GM12878 (cell line): ENCODE measurements at regions not wholly inside any gene's neighbourhood (a gene's known extent, or its start where the extent isn't known, plus 50 kb on each side); places are given as distances from the start of the nearest gene placed in this dataset.

Source experiments
- ATAC-seq: fragments of 200-7000 bp; cut with Tn5 transposase; 3 replicates; pipeline ENCODE4 v1.9.1; 2020; ENCODE audit warnings: mild to moderate bottlenecking, moderate library complexity
- BruUV-seq: library from RNA; stranded (reverse); fragments of 400-500 nt; replicated peaks from 2 replicates; lab custom pipeline; 2021; lab: Mats Ljungman, UMichigan
- CTCF ChIA-PET: fragments of 300-600 bp; sonication (Branson Sonifier 250); formaldehyde crosslinking; extraction: SDS; loops from one replicate; lab custom pipeline; 2021; ENCODE audit warnings: inconsistent platforms; lab: Yijun Ruan, JAX
- POLR2A ChIA-PET: fragments of 350-600 bp; formaldehyde crosslinking; extraction: SDS; loops from one replicate; lab custom pipeline; 2021; ENCODE audit warnings: inconsistent platforms; lab: Charles Lee
- RAD21 ChIA-PET: fragments of 300-600 bp; sonication (Branson Sonifier 250); formaldehyde crosslinking; loops from one replicate; lab custom pipeline; 2023; ENCODE audit warnings: antibody characterized with exemption; ENCODE audit not compliant: unreplicated experiment; lab: Charles Lee
- SMC1A ChIA-PET: fragments of 300-600 bp; sonication (Branson Sonifier 250); formaldehyde crosslinking; loops from one replicate; lab custom pipeline; 2023; ENCODE audit not compliant: unreplicated experiment, uncharacterized antibody; lab: Charles Lee
- DNase-seq: peaks from one replicate; pipeline ENCODE4 v3.0.0-alpha.2; 2011; ENCODE audit warnings: low read depth, low spot score
- FAIRE-seq: peaks from 3 replicates; lab custom pipeline; 2011; peaks lifted over from hg19 to GRCh38; lab: Jason Lieb, UNC
- H2AFZ ChIP-seq: 2 replicates; pipeline ENCODE4 v1.6.0; 2011; ENCODE audit warnings: low read depth, low read length, control low read depth; ENCODE audit not compliant: control insufficient read depth
- H3K27ac ChIP-seq: 2 replicates; pipeline ENCODE4 v1.5.1; 2011; ENCODE audit warnings: control low read depth; ENCODE audit not compliant: control insufficient read depth, insufficient read depth
- H3K27me3 ChIP-seq, 2 experiments: replicated peaks in 1 of 2; 2 replicates each; pipeline versions ENCODE4 v1.6.0 to v1.6.1; 2011; ENCODE audit warnings: low read length in 1 of 2; ENCODE audit not compliant: control insufficient read depth in 2 of 2, insufficient read depth in 2 of 2
- H3K36me3 ChIP-seq, 2 experiments: 2 replicates each; pipeline ENCODE4 v1.5.1; 2011; ENCODE audit warnings: low read length in 1 of 2; ENCODE audit not compliant: control insufficient read depth in 2 of 2, insufficient read depth in 2 of 2
- H3K4me1 ChIP-seq: 2 replicates; pipeline ENCODE4 v1.6.1; 2011; ENCODE audit warnings: mild to moderate bottlenecking, low read length, moderate library complexity, mixed read lengths; ENCODE audit not compliant: control insufficient read depth, insufficient read depth
- H3K4me2 ChIP-seq: 2 replicates; pipeline ENCODE4 v1.6.0; 2011; ENCODE audit warnings: control low read depth; ENCODE audit not compliant: control insufficient read depth, insufficient read depth
- H3K4me3 ChIP-seq: fragments of 200-600 bp; sonication (generic); 2 replicates; pipeline ENCODE4 v1.5.1; 2016
- H3K79me2 ChIP-seq: 2 replicates; pipeline ENCODE4 v1.6.0; 2011; ENCODE audit warnings: low read length; ENCODE audit not compliant: control insufficient read depth, insufficient read depth
- H3K9ac ChIP-seq: 2 replicates; pipeline ENCODE4 v1.8.0; 2011; ENCODE audit warnings: low read length, control low read depth, mixed read lengths; ENCODE audit not compliant: control insufficient read depth, insufficient read depth
- H3K9me3 ChIP-seq: replicated peaks from 3 replicates; pipeline ENCODE4 v1.5.1; 2011; ENCODE audit warnings: mild to moderate bottlenecking, low read length; ENCODE audit not compliant: control insufficient read depth, insufficient read depth
- H4K20me1 ChIP-seq: 2 replicates; pipeline ENCODE4 v1.6.0; 2011; ENCODE audit not compliant: control insufficient read depth, insufficient read depth
- BHLHE40 ChIP-seq, 2 experiments: fragments of 450-650 bp in 1 of 2; IDR thresholded peaks; 2 replicates each; pipeline ENCODE4 v1.6.1; 2011 to 2017; ENCODE audit warnings: low read depth in 2 of 2, borderline replicate concordance in 1 of 2, improper control_type of control experiment in 1 of 2, low read length in 1 of 2, mild to moderate bottlenecking in 1 of 2
- BRCA1 ChIP-seq: IDR thresholded peaks from 2 replicates; pipeline ENCODE4 v1.6.1; 2011; ENCODE audit warnings: low read depth, low read length, improper control_type of control experiment
- CREM ChIP-seq: IDR thresholded peaks from 2 replicates; pipeline ENCODE4 v1.6.1; 2014; ENCODE audit warnings: antibody characterized with exemption, low read depth
- CUX1 ChIP-seq: IDR thresholded peaks from 2 replicates; pipeline ENCODE4 v1.6.1; 2012; ENCODE audit warnings: improper control_type of control experiment, low read depth, low read length; ENCODE audit not compliant: insufficient replicate concordance
- FOS ChIP-seq: IDR thresholded peaks from 3 replicates; pipeline ENCODE4 v1.6.1; 2011; ENCODE audit warnings: borderline replicate concordance; ENCODE audit not compliant: insufficient read length; ENCODE audit errors: extremely low read depth
- GATAD2B ChIP-seq: fragments of 450-650 bp; conservative IDR thresholded peaks from 2 replicates; pipeline ENCODE4 v1.6.1; 2017; ENCODE audit warnings: low read depth, mild to moderate bottlenecking, moderate library complexity
- HDAC6 ChIP-seq: fragments of 200-600 bp; sonication (generic); IDR thresholded peaks from one replicate; pipeline ENCODE4 v1.8.0; 2017; ENCODE audit warnings: antibody characterized with exemption; ENCODE audit not compliant: unreplicated experiment
- JUNB ChIP-seq: IDR thresholded peaks from 2 replicates; pipeline ENCODE4 v1.6.1; 2016; ENCODE audit warnings: antibody characterized with exemption, mild to moderate bottlenecking
- JUND ChIP-seq: IDR thresholded peaks from 2 replicates; pipeline ENCODE4 v1.6.1; 2012; ENCODE audit warnings: low read depth, mild to moderate bottlenecking, low read length, improper control_type of control experiment, moderate library complexity
- NRF1 ChIP-seq: conservative IDR thresholded peaks from 2 replicates; pipeline ENCODE4 v1.6.1; 2011; ENCODE audit warnings: mild to moderate bottlenecking, low read depth, low read length, improper control_type of control experiment
- PAX5 ChIP-seq: IDR thresholded peaks from 2 replicates; pipeline ENCODE4 v1.6.1; 2011; ENCODE audit warnings: low read depth, low read length, borderline replicate concordance
- RAD51 ChIP-seq: fragments of 450-650 bp; IDR thresholded peaks from 2 replicates; pipeline ENCODE4 v1.6.1; 2016; ENCODE audit warnings: moderate library complexity, mild to moderate bottlenecking, inconsistent platforms
- SMAD5 ChIP-seq: IDR thresholded peaks from 2 replicates; pipeline ENCODE4 v1.6.1; 2016; ENCODE audit warnings: antibody characterized with exemption, low read depth
- SREBF2 ChIP-seq: IDR thresholded peaks from 2 replicates; pipeline ENCODE4 v1.6.1; 2012; ENCODE audit warnings: mild to moderate bottlenecking, low read length
- TARDBP ChIP-seq: IDR thresholded peaks from 2 replicates; pipeline ENCODE4 v1.6.1; 2016; ENCODE audit warnings: borderline replicate concordance
- ZBTB40 ChIP-seq: fragments of 450-650 bp; IDR thresholded peaks from 2 replicates; pipeline ENCODE4 v1.6.1; 2016; ENCODE audit warnings: mild to moderate bottlenecking, moderate library complexity, borderline replicate concordance
- WGBS: methylation state at CpG from one replicate; pipeline ENCODE4 v1.1.6; 2016; ENCODE audit warnings: low lambda C conversion rate; ENCODE audit not compliant: insufficient replicate concordance, insufficient coverage; ENCODE audit errors: missing lambda C conversion rate; 5-methylcytosine and 5-hydroxymethylcytosine counted together
- in situ Hi-C: fragments of 300-500 bp; cut with MboI; formaldehyde crosslinking; loops from 9 replicates; pipeline ENCODE4 v1.14.3; 2018; ENCODE audit warnings: mixed read lengths
- intact Hi-C: fragments of 100-400 bp; cut with micrococcal nuclease; formaldehyde crosslinking; loops from one replicate; pipeline ENCODE4 v1.14.2; 2022; ENCODE audit not compliant: unreplicated experiment

GRCh38 chr1:118266436-118266835, 81.4 kb upstream of the SPAG17 start:
- Histone ChIP-seq H3K4me3 (no peak overlapping the region), H3K79me2 (no peaks in the 10 kb centered on the region), H3K36me3 (no peaks in the 10 kb centered on the region), H3K4me2 (no peak overlapping the region), H4K20me1 (no peaks in the 10 kb centered on the region), H3K27me3 (no peaks in the 10 kb centered on the region), H3K4me1 (no peaks in the 10 kb centered on the region), H3K27ac (no peak overlapping the region), H3K9ac (no peak overlapping the region)
- ATAC-seq, result no peak
- WGBS, result 70% methylated on average over 3 of the region's 3 CpGs
- ChIA-PET CTCF (no interaction called here), SMC1A (no interaction called here)
- in situ Hi-C loops (no loop called here), intact Hi-C loops (no loop called here)
- BruUV-seq, result no TSS peak
- DNase-seq, result no peak
- TF ChIP-seq BHLHE40 (IDR thresholded peaks at IDR 0.05; ENCODE audit: borderline replicate concordance in 1 of 2, low read depth in 2 of 2, low read length in 1 of 2) (no peak), BRCA1 (no peak), CUX1 (no peak), FOS (no peak), GATAD2B (no peak), JUNB (no peak), JUND (no peak), SMAD5 (no peak), SREBF2 (no peak), CREM (no peak), TARDBP (no peak), ZBTB40 (no peak), PAX5 (no peak), NRF1 (no peak), RAD51 (no peak), HDAC6 (no peak)
- TF ChIP-seq, all 136 proteins: peak for 0
- H2AFZ ChIP-seq, result no peak overlapping the region
- FAIRE-seq, result no peak
- POLR2A ChIA-PET, result no interaction called here
- RAD21 ChIA-PET, result no interaction called here
- no peaks in the 10 kb centered on the region for H3K9me3 ChIP-seq
